ENCODE measurements at regions not wholly inside any gene's neighbourhood (a gene's known extent, or its start where the extent isn't known, plus 50 kb on each side); places are given as distances from the start of the nearest gene placed in this dataset.

- H3K36me3 ChIP-seq (replicated peaks in 1 of 2; ENCODE audit: control insufficient read depth in 1 of 2, insufficient read depth in 2 of 2, low read length in 1 of 2), result no peaks in the 10 kb centered on the region
- WGBS (ENCODE audit: low lambda C conversion rate), result 31% methylated on average over 8 of the region's 9 CpGs
- H3K79me2 ChIP-seq (ENCODE audit: insufficient read depth), result no peaks in the 10 kb centered on the region
- ChIA-PET CTCF (no interaction called here), POLR2A (no interaction called here)
- H2AFZ ChIP-seq (ENCODE audit: low read depth), result no peak overlapping the region
- H3K4me2 ChIP-seq, result no peak overlapping the region
- TF ChIP-seq ELF1 (IDR thresholded peaks at IDR 0.05) (no peak), POLR2AphosphoS5 (IDR thresholded peaks at IDR 0.05; ENCODE audit: low read depth, low read length) (no peak), GABPA (IDR thresholded peaks at IDR 0.05; ENCODE audit: low read depth) (no peak), RXRA (IDR thresholded peaks at IDR 0.05; ENCODE audit: borderline replicate concordance, low read depth) (no peak), RFX5 (IDR thresholded peaks at IDR 0.05; ENCODE audit: low read length) (no peak), SIN3A (IDR thresholded peaks at IDR 0.05; ENCODE audit: borderline replicate concordance, low read depth, low read length) (no peak), TAF1 (IDR thresholded peaks at IDR 0.05; ENCODE audit: borderline replicate concordance, low read depth, low read length) (no peak), NFIC (IDR thresholded peaks at IDR 0.05; ENCODE audit: borderline replicate concordance) (no peak), TEAD4 (IDR thresholded peaks at IDR 0.05; ENCODE audit: borderline replicate concordance, insufficient read depth) (no peak), EP300 (IDR thresholded peaks at IDR 0.05; ENCODE audit: borderline replicate concordance in 1 of 2, low read depth in 1 of 2, low read length in 1 of 2) (no peak), USF2 (IDR thresholded peaks at IDR 0.05; ENCODE audit: borderline replicate concordance, low read depth, low read length) (no peak), CHD2 (IDR thresholded peaks at IDR 0.05; ENCODE audit: low read length, partially characterized antibody) (no peak), USF1 (IDR thresholded peaks at IDR 0.05; ENCODE audit: borderline replicate concordance, low read depth) (no peak)
- H3K9ac ChIP-seq, result no peak overlapping the region
- H3K4me3 ChIP-seq (ENCODE audit: low read depth in 2 of 2, low read length in 1 of 2), result no peak overlapping the region
- H4K20me1 ChIP-seq (ENCODE audit: insufficient read depth), result no peaks in the 10 kb centered on the region
- no peaks in the 10 kb centered on the region for H3K9me3 ChIP-seq
- H3K4me1 ChIP-seq (ENCODE audit: control insufficient read depth in 1 of 2, insufficient read depth in 2 of 2, low read depth in 1 of 2, low read length in 1 of 2), result no peaks in the 10 kb centered on the region; a peak in 2 of 4 replicates
- no peaks in the 10 kb centered on the region for H3K27me3 ChIP-seq (ENCODE audit: insufficient read depth)
- no peaks in the 10 kb centered on the region for H3K9me2 ChIP-seq
- DNase-seq, result no peak
- H3F3A ChIP-seq (replicated peaks; ENCODE audit: insufficient read depth), result no peaks in the 10 kb centered on the region
- H3K27ac ChIP-seq (ENCODE audit: low read depth in 2 of 2, low read length in 1 of 2), result no peak overlapping the region
These were observed 179.2 kb upstream of the ZNF507 start for GRCh38 chr19:32166238-32166637.

- Histone ChIP-seq H3K4me3 (ENCODE audit: low read depth in 2 of 2, low read length in 1 of 2) (no peak overlapping the region), H3F3A (replicated peaks; ENCODE audit: insufficient read depth) (no peaks in the 10 kb centered on the region), H3K9me2 (no peaks in the 10 kb centered on the region), H3K36me3 (replicated peaks in 1 of 2; ENCODE audit: control insufficient read depth in 1 of 2, insufficient read depth in 2 of 2, low read length in 1 of 2) (no peaks in the 10 kb centered on the region), H3K4me1 (ENCODE audit: control insufficient read depth in 1 of 2, insufficient read depth in 2 of 2, low read depth in 1 of 2, low read length in 1 of 2) (peaks cover 0 to 3% of the 10 kb centered on the region in 2 experiments; a peak in 2 of 4 replicates), H3K27me3 (ENCODE audit: insufficient read depth) (no peaks in the 10 kb centered on the region), H3K79me2 (ENCODE audit: insufficient read depth) (no peaks in the 10 kb centered on the region), H3K4me2 (no peak overlapping the region), H2AFZ (ENCODE audit: low read depth) (no peak overlapping the region), H3K27ac (ENCODE audit: low read depth in 2 of 2, low read length in 1 of 2) (no peak overlapping the region), H4K20me1 (ENCODE audit: insufficient read depth) (no peaks in the 10 kb centered on the region), H3K9me3 (no peaks in the 10 kb centered on the region), H3K9ac (no peak overlapping the region)
- no peak for DNase-seq
- ChIA-PET POLR2A (no interaction called here), CTCF (interaction anchor here (1.1 kb wide), 1 partner anchor 22 kb away, joined by 3 read pairs; no protein-coding TSS in a partner anchor)
- 18% methylated on average over 4 of the region's 4 CpGs for WGBS (ENCODE audit: low lambda C conversion rate)
- no peak for TF ChIP-seq SIN3A (IDR thresholded peaks at IDR 0.05; ENCODE audit: borderline replicate concordance, low read depth, low read length)
- TF ChIP-seq RXRA (IDR thresholded peaks at IDR 0.05; ENCODE audit: borderline replicate concordance, low read depth), result no peak
- TF ChIP-seq IRF3 (IDR thresholded peaks at IDR 0.05; ENCODE audit: low read depth, low read length), result no peak
- TF ChIP-seq SMC3 (IDR thresholded peaks at IDR 0.05; ENCODE audit: low read depth, low read length), result no peak
- no peak for TF ChIP-seq CHD2 (IDR thresholded peaks at IDR 0.05; ENCODE audit: low read length, partially characterized antibody)
- no peak for TF ChIP-seq YY1 (IDR thresholded peaks at IDR 0.05; ENCODE audit: low read depth)
- TF ChIP-seq RCOR1 (IDR thresholded peaks at IDR 0.05; ENCODE audit: low read length), result no peak
- TF ChIP-seq POLR2AphosphoS5 (IDR thresholded peaks at IDR 0.05; ENCODE audit: low read depth, low read length), result no peak
- TF ChIP-seq RAD21 (IDR thresholded peaks at IDR 0.05; ENCODE audit: low read length), result no peak
- TF ChIP-seq GATA2 (CRISPR knock-in tag; IDR thresholded peaks at IDR 0.05), result no peak
- TF ChIP-seq ELF1 (IDR thresholded peaks at IDR 0.05), result no peak
- no peak for TF ChIP-seq MAX (IDR thresholded peaks at IDR 0.05; ENCODE audit: low read depth)
- no peak for TF ChIP-seq ZBTB33 (IDR thresholded peaks at IDR 0.05; ENCODE audit: borderline replicate concordance, low read depth)
- TF ChIP-seq EP300 (IDR thresholded peaks at IDR 0.05; ENCODE audit: borderline replicate concordance in 1 of 2, low read depth in 1 of 2, low read length in 1 of 2), result no peak
- no peak for TF ChIP-seq MXI1 (IDR thresholded peaks at IDR 0.05; ENCODE audit: low read depth, low read length)
- no peak for TF ChIP-seq MEF2A (IDR thresholded peaks at IDR 0.05; ENCODE audit: borderline replicate concordance, low read depth)
- no peak for TF ChIP-seq FOXM1 (IDR thresholded peaks at IDR 0.05; ENCODE audit: low read depth)
These were observed 177.3 kb upstream of the ZNF507 start for GRCh38 chr19:32168111-32168510.

Data from SK-N-SH (cell line).